WTC11 (cell line): ENCODE measurements at regions not wholly inside any gene's neighbourhood (a gene's known extent, or its start where the extent isn't known, plus 50 kb on each side); places are given as distances from the start of the nearest gene placed in this dataset.

Experiments
- ATAC-seq: fragments of 200-7000 bp; cut with Tn5 transposase; 2 replicates; pipeline ENCODE4 v1.10.0; 2021; ENCODE audit warnings: mild to moderate bottlenecking, moderate library complexity
- CTCF ChIA-PET: fragments of 300-600 bp; sonication (Branson Sonifier 250); formaldehyde crosslinking; loops from one replicate; lab custom pipeline; 2021; ENCODE audit warnings: antibody characterized with exemption; lab: Charles Lee
- POLR2A ChIA-PET: fragments of 350-600 bp; sonication (Branson Sonifier 250); formaldehyde crosslinking; loops from one replicate; lab custom pipeline; 2021; ENCODE audit warnings: antibody characterized with exemption; lab: Charles Lee
- DNase-seq: peaks from one replicate; pipeline ENCODE4 v3.0.0; 2021; ENCODE audit warnings: low spot score
- H3K27ac Mint-ChIP-seq: 2 replicates; pipeline ENCODE4 v1.8.0; 2021; ENCODE audit warnings: mixed read lengths
- H3K27me3 Mint-ChIP-seq: 2 replicates; pipeline ENCODE4 v1.8.0; 2021; ENCODE audit warnings: low read depth, mild to moderate bottlenecking, moderate library complexity, mixed read lengths
- H3K36me3 Mint-ChIP-seq: 2 replicates; pipeline ENCODE4 v1.8.0; 2021; ENCODE audit warnings: mixed read lengths
- H3K4me1 Mint-ChIP-seq: 2 replicates; pipeline ENCODE4 v1.8.0; 2022; ENCODE audit warnings: mixed read lengths
- H3K4me3 Mint-ChIP-seq: 2 replicates; pipeline ENCODE4 v1.8.0; 2021; ENCODE audit warnings: mild to moderate bottlenecking, moderate library complexity, mixed read lengths
- H3K9me3 Mint-ChIP-seq: 2 replicates; pipeline ENCODE4 v1.8.0; 2021; ENCODE audit warnings: mixed read lengths
- CREB1 ChIP-seq: sonication (generic); formaldehyde crosslinking; IDR thresholded peaks from 2 replicates; pipeline ENCODE4 v1.8.0; 2023; ENCODE audit warnings: mild to moderate bottlenecking, missing genetic modification reagents
- E2F1 ChIP-seq: sonication (generic); formaldehyde crosslinking; IDR thresholded peaks from 2 replicates; pipeline ENCODE4 v1.8.0; 2022; ENCODE audit warnings: mild to moderate bottlenecking, missing genetic modification reagents
- ELF4 ChIP-seq: sonication (generic); formaldehyde crosslinking; IDR thresholded peaks from 2 replicates; pipeline ENCODE4 v1.8.1; 2022; ENCODE audit warnings: low read depth, mild to moderate bottlenecking, moderate library complexity, missing genetic modification reagents
- ESRRA ChIP-seq: sonication (generic); formaldehyde crosslinking; IDR thresholded peaks from 2 replicates; pipeline ENCODE4 v1.8.1; 2022; ENCODE audit warnings: mild to moderate bottlenecking, missing genetic modification reagents, borderline replicate concordance
- ETV6 ChIP-seq: sonication (generic); formaldehyde crosslinking; IDR thresholded peaks from 2 replicates; pipeline ENCODE4 v1.8.1; 2022; ENCODE audit warnings: mild to moderate bottlenecking, missing genetic modification reagents
- FOXK1 ChIP-seq: sonication (generic); formaldehyde crosslinking; IDR thresholded peaks from 2 replicates; pipeline ENCODE4 v1.8.0; 2022; ENCODE audit warnings: mild to moderate bottlenecking, moderate library complexity, missing genetic modification reagents
- FOXP1 ChIP-seq: sonication (generic); formaldehyde crosslinking; IDR thresholded peaks from 2 replicates; pipeline ENCODE4 v1.8.0; 2022; ENCODE audit warnings: missing genetic modification reagents, mild to moderate bottlenecking, moderate library complexity, borderline replicate concordance
- GTF2I ChIP-seq: fragments of 250-450 bp; sonication (Bioruptor Pico); conservative IDR thresholded peaks from 2 replicates; pipeline ENCODE4 v1.4.0; 2021; ENCODE audit warnings: mild to moderate bottlenecking
- HMGXB4 ChIP-seq: sonication (generic); formaldehyde crosslinking; IDR thresholded peaks from 2 replicates; pipeline ENCODE4 v1.8.1; 2023; ENCODE audit warnings: mild to moderate bottlenecking, moderate library complexity, missing genetic modification reagents
- IRF2 ChIP-seq: sonication (generic); formaldehyde crosslinking; IDR thresholded peaks from 2 replicates; pipeline ENCODE4 v1.8.0; 2022; ENCODE audit warnings: low read depth, missing genetic modification reagents, borderline replicate concordance
- JAZF1 ChIP-seq: fragments of 250-450 bp; sonication (Bioruptor Pico); IDR thresholded peaks from 2 replicates; pipeline ENCODE4 v1.9.0; 2021; ENCODE audit warnings: moderate library complexity, mild to moderate bottlenecking, inconsistent platforms
- KAT7 ChIP-seq: sonication (generic); formaldehyde crosslinking; IDR thresholded peaks from 2 replicates; pipeline ENCODE4 v1.8.1; 2023; ENCODE audit warnings: missing genetic modification reagents, mild to moderate bottlenecking, borderline replicate concordance
- NR2C2 ChIP-seq: sonication (generic); formaldehyde crosslinking; IDR thresholded peaks from 2 replicates; pipeline ENCODE4 v1.8.0; 2022; ENCODE audit warnings: mild to moderate bottlenecking, missing genetic modification reagents
- NR3C1 ChIP-seq: sonication (generic); formaldehyde crosslinking; conservative IDR thresholded peaks from 2 replicates; pipeline ENCODE4 v1.8.1; 2023; ENCODE audit warnings: low read depth, mild to moderate bottlenecking, missing genetic modification reagents
- SMAD4 ChIP-seq: sonication (generic); formaldehyde crosslinking; IDR thresholded peaks from 2 replicates; pipeline ENCODE4 v1.8.0; 2022; ENCODE audit warnings: mild to moderate bottlenecking, missing genetic modification reagents
- TCF7 ChIP-seq: sonication (generic); formaldehyde crosslinking; IDR thresholded peaks from 2 replicates; pipeline ENCODE4 v1.8.0; 2022; ENCODE audit warnings: mild to moderate bottlenecking, low read depth, missing genetic modification reagents, moderate library complexity
- TEAD1 ChIP-seq: sonication (generic); formaldehyde crosslinking; IDR thresholded peaks from 2 replicates; pipeline ENCODE4 v1.8.0; 2022; ENCODE audit warnings: mild to moderate bottlenecking, missing genetic modification reagents
- ZNF219 ChIP-seq: sonication (generic); formaldehyde crosslinking; IDR thresholded peaks from 2 replicates; pipeline ENCODE4 v1.8.0; 2023; ENCODE audit warnings: missing genetic modification reagents, mild to moderate bottlenecking, borderline replicate concordance
- ZNF263 ChIP-seq: sonication (generic); formaldehyde crosslinking; IDR thresholded peaks from 2 replicates; pipeline ENCODE4 v1.8.1; 2022; ENCODE audit warnings: low read depth, mild to moderate bottlenecking, moderate library complexity, missing genetic modification reagents
- ZNF396 ChIP-seq: fragments of 250-450 bp; sonication (Bioruptor Pico); IDR thresholded peaks from 2 replicates; pipeline ENCODE4 v1.8.0; 2021; ENCODE audit warnings: mild to moderate bottlenecking, moderate library complexity, borderline replicate concordance
- ZNF416 ChIP-seq: fragments of 250-450 bp; sonication (Bioruptor Pico); IDR thresholded peaks from 2 replicates; pipeline ENCODE4 v1.9.0; 2021; ENCODE audit warnings: mild to moderate bottlenecking, inconsistent platforms
- ZNF423 ChIP-seq: fragments of 250-450 bp; sonication (Bioruptor Pico); IDR thresholded peaks from 2 replicates; pipeline ENCODE4 v2.1.2; 2022; ENCODE audit warnings: mild to moderate bottlenecking, moderate library complexity
- ZNF671 ChIP-seq: fragments of 250-450 bp; sonication (Bioruptor Pico); IDR thresholded peaks from 2 replicates; pipeline ENCODE4 v1.8.0; 2021; ENCODE audit warnings: mild to moderate bottlenecking
- TF ChIP-seq, protein P1 (sequence below): sonication (generic); formaldehyde crosslinking; IDR thresholded peaks from 2 replicates; pipeline ENCODE4 v1.8.0; 2022; ENCODE audit warnings: mild to moderate bottlenecking, missing genetic modification reagents
- TF ChIP-seq, protein P2 (sequence below): fragments of 250-450 bp; sonication (Bioruptor Pico); IDR thresholded peaks from 2 replicates; pipeline ENCODE4 v1.9.0; 2021; ENCODE audit warnings: mild to moderate bottlenecking, borderline replicate concordance
- TF ChIP-seq, protein P3 (sequence below): fragments of 250-450 bp; sonication (Bioruptor Pico); IDR thresholded peaks from 2 replicates; pipeline ENCODE4 v1.9.0; 2021; ENCODE audit warnings: moderate library complexity, mild to moderate bottlenecking, inconsistent platforms, borderline replicate concordance

DNA sequence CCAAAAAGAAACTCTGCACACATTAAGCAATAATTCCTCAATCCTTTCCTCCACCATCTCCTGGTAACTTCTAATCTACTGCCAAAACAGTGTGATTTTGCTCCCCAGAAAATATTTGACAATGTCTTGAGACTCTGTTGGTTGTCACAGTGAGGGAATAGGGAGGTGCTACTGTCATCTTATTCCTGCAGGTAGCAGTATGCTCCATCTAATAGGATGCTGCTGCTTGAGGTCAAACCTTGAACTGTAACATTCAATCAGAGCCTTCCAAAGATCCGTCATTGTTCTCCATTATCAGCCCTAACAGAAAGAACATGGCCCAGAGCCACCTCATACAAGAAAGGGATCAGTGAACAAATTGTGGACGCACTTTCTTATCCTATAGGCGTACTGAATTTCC is 514.7 kb upstream of the GRIN3A start (continued):
- TF ChIP-seq, protein P1, sequence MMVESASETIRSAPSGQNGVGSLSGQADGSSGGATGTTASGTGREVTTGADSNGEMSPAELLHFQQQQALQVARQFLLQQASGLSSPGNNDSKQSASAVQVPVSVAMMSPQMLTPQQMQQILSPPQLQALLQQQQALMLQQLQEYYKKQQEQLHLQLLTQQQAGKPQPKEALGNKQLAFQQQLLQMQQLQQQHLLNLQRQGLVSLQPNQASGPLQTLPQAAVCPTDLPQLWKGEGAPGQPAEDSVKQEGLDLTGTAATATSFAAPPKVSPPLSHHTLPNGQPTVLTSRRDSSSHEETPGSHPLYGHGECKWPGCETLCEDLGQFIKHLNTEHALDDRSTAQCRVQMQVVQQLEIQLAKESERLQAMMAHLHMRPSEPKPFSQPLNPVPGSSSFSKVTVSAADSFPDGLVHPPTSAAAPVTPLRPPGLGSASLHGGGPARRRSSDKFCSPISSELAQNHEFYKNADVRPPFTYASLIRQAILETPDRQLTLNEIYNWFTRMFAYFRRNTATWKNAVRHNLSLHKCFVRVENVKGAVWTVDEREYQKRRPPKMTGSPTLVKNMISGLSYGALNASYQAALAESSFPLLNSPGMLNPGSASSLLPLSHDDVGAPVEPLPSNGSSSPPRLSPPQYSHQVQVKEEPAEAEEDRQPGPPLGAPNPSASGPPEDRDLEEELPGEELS (CRISPR knock-in tag), result no peak
- TF ChIP-seq ZNF423 (no peak), ZNF219 (no peak), NR3C1 (CRISPR knock-in tag) (no peak), ZNF416 (no peak), ZNF671 (CRISPR knock-in tag) (no peak), ELF4 (CRISPR knock-in tag) (no peak)

- TF ChIP-seq E2F1 (no peak), ELF4 (CRISPR knock-in tag) (no peak), HMGXB4 (CRISPR knock-in tag) (no peak), ETV6 (CRISPR knock-in tag) (no peak)
- TF ChIP-seq, protein P2, sequence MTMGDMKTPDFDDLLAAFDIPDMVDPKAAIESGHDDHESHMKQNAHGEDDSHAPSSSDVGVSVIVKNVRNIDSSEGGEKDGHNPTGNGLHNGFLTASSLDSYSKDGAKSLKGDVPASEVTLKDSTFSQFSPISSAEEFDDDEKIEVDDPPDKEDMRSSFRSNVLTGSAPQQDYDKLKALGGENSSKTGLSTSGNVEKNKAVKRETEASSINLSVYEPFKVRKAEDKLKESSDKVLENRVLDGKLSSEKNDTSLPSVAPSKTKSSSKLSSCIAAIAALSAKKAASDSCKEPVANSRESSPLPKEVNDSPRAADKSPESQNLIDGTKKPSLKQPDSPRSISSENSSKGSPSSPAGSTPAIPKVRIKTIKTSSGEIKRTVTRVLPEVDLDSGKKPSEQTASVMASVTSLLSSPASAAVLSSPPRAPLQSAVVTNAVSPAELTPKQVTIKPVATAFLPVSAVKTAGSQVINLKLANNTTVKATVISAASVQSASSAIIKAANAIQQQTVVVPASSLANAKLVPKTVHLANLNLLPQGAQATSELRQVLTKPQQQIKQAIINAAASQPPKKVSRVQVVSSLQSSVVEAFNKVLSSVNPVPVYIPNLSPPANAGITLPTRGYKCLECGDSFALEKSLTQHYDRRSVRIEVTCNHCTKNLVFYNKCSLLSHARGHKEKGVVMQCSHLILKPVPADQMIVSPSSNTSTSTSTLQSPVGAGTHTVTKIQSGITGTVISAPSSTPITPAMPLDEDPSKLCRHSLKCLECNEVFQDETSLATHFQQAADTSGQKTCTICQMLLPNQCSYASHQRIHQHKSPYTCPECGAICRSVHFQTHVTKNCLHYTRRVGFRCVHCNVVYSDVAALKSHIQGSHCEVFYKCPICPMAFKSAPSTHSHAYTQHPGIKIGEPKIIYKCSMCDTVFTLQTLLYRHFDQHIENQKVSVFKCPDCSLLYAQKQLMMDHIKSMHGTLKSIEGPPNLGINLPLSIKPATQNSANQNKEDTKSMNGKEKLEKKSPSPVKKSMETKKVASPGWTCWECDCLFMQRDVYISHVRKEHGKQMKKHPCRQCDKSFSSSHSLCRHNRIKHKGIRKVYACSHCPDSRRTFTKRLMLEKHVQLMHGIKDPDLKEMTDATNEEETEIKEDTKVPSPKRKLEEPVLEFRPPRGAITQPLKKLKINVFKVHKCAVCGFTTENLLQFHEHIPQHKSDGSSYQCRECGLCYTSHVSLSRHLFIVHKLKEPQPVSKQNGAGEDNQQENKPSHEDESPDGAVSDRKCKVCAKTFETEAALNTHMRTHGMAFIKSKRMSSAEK, result no peak
- Mint-ChIP-seq H3K4me1 (no peaks in the 10 kb centered on the region), H3K27me3 (no peaks in the 10 kb centered on the region; the same call in 1 of the 2 replicates), H3K36me3 (no peaks in the 10 kb centered on the region), H3K27ac (no peak overlapping the region), H3K4me3 (no peak overlapping the region), H3K9me3 (no peaks in the 10 kb centered on the region)
- no peak for DNase-seq
- ATAC-seq, result no peak
- ChIA-PET POLR2A (no interaction called here), CTCF (no interaction called here)
Measured at GRCh38 chr9:102244916-102245315, 506.5 kb upstream of the GRIN3A start.

- no peak overlapping the region for H3K4me3 Mint-ChIP-seq
- no peak for ATAC-seq
- ChIA-PET CTCF (no interaction called here), POLR2A (no interaction called here)
- DNase-seq, result no peak
- no peaks in the 10 kb centered on the region for H3K9me3 Mint-ChIP-seq
- H3K4me1 Mint-ChIP-seq, result no peaks in the 10 kb centered on the region
- H3K27me3 Mint-ChIP-seq, result no peaks in the 10 kb centered on the region
- no peaks in the 10 kb centered on the region for H3K36me3 Mint-ChIP-seq
- no peak overlapping the region for H3K27ac Mint-ChIP-seq
- TF ChIP-seq ZNF263 (no peak), KAT7 (CRISPR knock-in tag) (no peak), IRF2 (no peak), GTF2I (no peak), JAZF1 (no peak), SMAD4 (CRISPR knock-in tag) (no peak), CREB1 (CRISPR knock-in tag) (no peak), ZNF423 (no peak), ZNF416 (no peak), TEAD1 (no peak), ESRRA (CRISPR knock-in tag) (no peak), NR2C2 (no peak), ZNF396 (CRISPR knock-in tag) (no peak), FOXP1 (CRISPR knock-in tag) (no peak), FOXK1 (CRISPR knock-in tag) (no peak), TCF7 (CRISPR knock-in tag) (no peak)
- TF ChIP-seq, protein P3, sequence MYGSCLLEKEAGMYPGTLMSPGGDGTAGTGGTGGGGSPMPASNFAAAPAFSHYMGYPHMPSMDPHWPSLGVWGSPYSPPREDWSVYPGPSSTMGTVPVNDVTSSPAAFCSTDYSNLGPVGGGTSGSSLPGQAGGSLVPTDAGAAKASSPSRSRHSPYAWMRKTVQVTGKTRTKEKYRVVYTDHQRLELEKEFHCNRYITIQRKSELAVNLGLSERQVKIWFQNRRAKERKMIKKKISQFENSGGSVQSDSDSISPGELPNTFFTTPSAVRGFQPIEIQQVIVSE (CRISPR knock-in tag), result no peak
Measured at GRCh38 chr9:102237520-102237919, 499.1 kb upstream of the GRIN3A start.
